PC-9 (cell line): ENCODE measurements at regions not wholly inside any gene's neighbourhood (a gene's known extent, or its start where the extent isn't known, plus 50 kb on each side); places are given as distances from the start of the nearest gene placed in this dataset.

Experiments
- BruUV-seq: library from RNA; stranded (reverse); fragments of 400-500 nt; replicated peaks from 2 replicates; lab custom pipeline; 2021; lab: Mats Ljungman, UMichigan
- CTCF ChIA-PET: fragments of 300-600 bp; sonication (Branson Sonifier 250); formaldehyde crosslinking; loops from one replicate; lab custom pipeline; 2022; ENCODE audit warnings: antibody characterized with exemption; lab: Charles Lee
- POLR2A ChIA-PET: fragments of 300-600 bp; sonication (Branson Sonifier 250); formaldehyde crosslinking; loops from one replicate; lab custom pipeline; 2022; ENCODE audit warnings: antibody characterized with exemption; ENCODE audit not compliant: unreplicated experiment; lab: Charles Lee
- DNase-seq, 2 experiments: peaks; one replicate each; pipeline versions ENCODE4 v3.0.0 to v3.0.0-alpha.2; 2015 to 2022; ENCODE audit warnings: mixed read lengths in 1 of 2
- H2AFZ ChIP-seq: fragments of 200-600 bp; sonication (generic); 2 replicates; pipeline ENCODE4 v1.8.1; 2017; ENCODE audit warnings: antibody characterized with exemption
- H3F3A ChIP-seq: fragments of 200-600 bp; sonication (generic); 2 replicates; pipeline ENCODE4 v1.8.1; 2017; ENCODE audit warnings: antibody characterized with exemption, mild to moderate bottlenecking, low read depth; ENCODE audit not compliant: insufficient read depth
- H3K27ac ChIP-seq: fragments of 200-600 bp; sonication (generic); 2 replicates; pipeline ENCODE4 v1.6.1; 2016; ENCODE audit warnings: mixed run types
- H3K27me3 ChIP-seq: fragments of 200-600 bp; sonication (generic); 2 replicates; pipeline ENCODE4 v1.6.1; 2016; ENCODE audit warnings: low read depth, mixed run types; ENCODE audit not compliant: insufficient read depth
- H3K36me3 ChIP-seq: fragments of 200-600 bp; sonication (generic); 2 replicates; pipeline ENCODE4 v1.6.1; 2016; ENCODE audit warnings: low read depth, mixed run types
- H3K4me1 ChIP-seq: fragments of 200-600 bp; sonication (generic); replicated peaks from 2 replicates; pipeline ENCODE4 v1.6.1; 2016; ENCODE audit warnings: mixed run types; ENCODE audit not compliant: insufficient read depth
- H3K4me2 ChIP-seq: fragments of 200-600 bp; sonication (generic); 2 replicates; pipeline ENCODE4 v1.6.1; 2017; ENCODE audit warnings: mixed run types
- H3K4me3 ChIP-seq: fragments of 200-600 bp; sonication (generic); 2 replicates; pipeline ENCODE4 v1.6.1; 2016; ENCODE audit warnings: mixed run types
- H3K79me2 ChIP-seq: fragments of 200-600 bp; sonication (generic); 2 replicates; pipeline ENCODE4 v1.6.1; 2017; ENCODE audit warnings: low read depth, mixed run types
- H3K9me2 ChIP-seq: fragments of 200-600 bp; sonication (generic); 2 replicates; pipeline ENCODE4 v1.8.1; 2017; ENCODE audit warnings: mild to moderate bottlenecking; ENCODE audit not compliant: insufficient read depth
- H3K9me3 ChIP-seq: fragments of 200-600 bp; sonication (generic); 2 replicates; pipeline ENCODE4 v1.8.1; 2016; ENCODE audit warnings: low read depth; ENCODE audit not compliant: insufficient read depth
- H4K20me1 ChIP-seq: fragments of 200-600 bp; sonication (generic); 2 replicates; pipeline ENCODE4 v1.8.1; 2017; ENCODE audit not compliant: insufficient read depth
- CTCF ChIP-seq: fragments of 200-600 bp; sonication (generic); conservative IDR thresholded peaks from 2 replicates; pipeline ENCODE4 v1.6.1; 2017; ENCODE audit warnings: mixed run types, antibody characterized with exemption, mild to moderate bottlenecking, moderate library complexity
- EZH2 ChIP-seq: fragments of 200-600 bp; sonication (generic); IDR thresholded peaks from 2 replicates; pipeline ENCODE4 v1.8.0; 2017; ENCODE audit warnings: antibody characterized with exemption, low read depth
- intact Hi-C: fragments of 100-400 bp; cut with micrococcal nuclease; formaldehyde crosslinking; loops from one replicate; pipeline ENCODE4 v1.10.0; 2022; ENCODE audit not compliant: unreplicated experiment

- ChIA-PET CTCF (no interaction called here), POLR2A (no interaction called here)
- H3K4me1 ChIP-seq, result no peaks in the 10 kb centered on the region
- no peak overlapping the region for H3K4me2 ChIP-seq
- intact Hi-C loops, result no loop called here
- no peak for DNase-seq
- H2AFZ ChIP-seq, result no peak overlapping the region
- no peaks in the 10 kb centered on the region for H3K79me2 ChIP-seq
- H3K9me2 ChIP-seq, result no peaks in the 10 kb centered on the region
- no peak for TF ChIP-seq EZH2
- TF ChIP-seq CTCF, result no peak
- no peaks in the 10 kb centered on the region for H3F3A ChIP-seq
- no peak overlapping the region for H3K4me3 ChIP-seq
- H4K20me1 ChIP-seq, result no peaks in the 10 kb centered on the region
- no peaks in the 10 kb centered on the region for H3K9me3 ChIP-seq
- no peaks in the 10 kb centered on the region for H3K27me3 ChIP-seq
- no TSS peak for BruUV-seq
- no peaks in the 10 kb centered on the region for H3K36me3 ChIP-seq
- H3K27ac ChIP-seq, result no peak overlapping the region
Observed at GRCh38 chr1:30095051-30095450, 628.3 kb downstream of the MATN1 start.

- no TSS peak for BruUV-seq
- CTCF ChIA-PET, result no interaction called here
- Histone ChIP-seq H3K4me3 (no peak overlapping the region), H4K20me1 (no peaks in the 10 kb centered on the region), H2AFZ (no peak overlapping the region), H3F3A (no peaks in the 10 kb centered on the region), H3K27me3 (no peaks in the 10 kb centered on the region), H3K27ac (no peak overlapping the region), H3K9me3 (no peaks in the 10 kb centered on the region), H3K79me2 (no peaks in the 10 kb centered on the region), H3K9me2 (no peaks in the 10 kb centered on the region), H3K4me1 (no peaks in the 10 kb centered on the region), H3K36me3 (no peaks in the 10 kb centered on the region), H3K4me2 (no peak overlapping the region)
- intact Hi-C loops, result no loop called here
- no peak for DNase-seq
- POLR2A ChIA-PET, result no interaction called here
- no peak for TF ChIP-seq EZH2
Observed at GRCh38 chr1:30092051-30092858, 631.1 kb downstream of the MATN1 start.

- H3K9me2 ChIP-seq, result no peaks in the 10 kb centered on the region
- no peak overlapping the region for H3K4me2 ChIP-seq
- CTCF ChIA-PET, result no interaction called here
- no peaks in the 10 kb centered on the region for H3F3A ChIP-seq
- BruUV-seq, result no TSS peak
- no peaks in the 10 kb centered on the region for H3K36me3 ChIP-seq
- H3K4me1 ChIP-seq, result no peaks in the 10 kb centered on the region
- no peak overlapping the region for H2AFZ ChIP-seq
- H3K4me3 ChIP-seq, result no peak overlapping the region
- no peaks in the 10 kb centered on the region for H4K20me1 ChIP-seq
- intact Hi-C loops, result no loop called here
- no peaks in the 10 kb centered on the region for H3K79me2 ChIP-seq
- no peak for TF ChIP-seq EZH2
- no peak for TF ChIP-seq CTCF
- POLR2A ChIA-PET, result interaction anchor here (0.7 kb wide), 1 partner anchor 184 kb away, joined by 3 read pairs; no protein-coding TSS in a partner anchor
- H3K27ac ChIP-seq, result no peak overlapping the region
- no peaks in the 10 kb centered on the region for H3K9me3 ChIP-seq
- H3K27me3 ChIP-seq, result no peaks in the 10 kb centered on the region
- DNase-seq, result no peak
Observed at GRCh38 chr1:30090162-30090820, 633.1 kb downstream of the MATN1 start.
